Prostate gland (tissue), 2 donors: ENCODE measurements at regions not wholly inside any gene's neighbourhood (a gene's known extent, or its start where the extent isn't known, plus 50 kb on each side); places are given as distances from the start of the nearest gene placed in this dataset.

ENCODE experiments used
- POLR2A ChIP-seq: fragments of 450-650 bp; IDR thresholded peaks from one replicate; pipeline ENCODE4 v1.6.1; 2016; ENCODE audit warnings: antibody characterized with exemption, mild to moderate bottlenecking
- POLR2AphosphoS5 ChIP-seq: sonication (generic); formaldehyde crosslinking; IDR thresholded peaks from one replicate; pipeline ENCODE4 v1.6.1; 2017; ENCODE audit warnings: antibody characterized with exemption
- TF ChIP-seq, protein P1 (sequence below), 4 experiments: fragments of 200-600 bp in 2 of 4; fragments of 450-650 bp in 2 of 4; sonication (generic) in 2 of 4; IDR thresholded peaks; 1 replicate in 3 of 4; 2 replicates in 1 of 4; pipeline ENCODE4 v1.5.1; 2016 to 2019; ENCODE audit warnings: antibody characterized with exemption in 4 of 4, mild to moderate bottlenecking in 2 of 4, moderate library complexity in 2 of 4

- TF ChIP-seq POLR2A = no peak
- TF ChIP-seq, protein P1, sequence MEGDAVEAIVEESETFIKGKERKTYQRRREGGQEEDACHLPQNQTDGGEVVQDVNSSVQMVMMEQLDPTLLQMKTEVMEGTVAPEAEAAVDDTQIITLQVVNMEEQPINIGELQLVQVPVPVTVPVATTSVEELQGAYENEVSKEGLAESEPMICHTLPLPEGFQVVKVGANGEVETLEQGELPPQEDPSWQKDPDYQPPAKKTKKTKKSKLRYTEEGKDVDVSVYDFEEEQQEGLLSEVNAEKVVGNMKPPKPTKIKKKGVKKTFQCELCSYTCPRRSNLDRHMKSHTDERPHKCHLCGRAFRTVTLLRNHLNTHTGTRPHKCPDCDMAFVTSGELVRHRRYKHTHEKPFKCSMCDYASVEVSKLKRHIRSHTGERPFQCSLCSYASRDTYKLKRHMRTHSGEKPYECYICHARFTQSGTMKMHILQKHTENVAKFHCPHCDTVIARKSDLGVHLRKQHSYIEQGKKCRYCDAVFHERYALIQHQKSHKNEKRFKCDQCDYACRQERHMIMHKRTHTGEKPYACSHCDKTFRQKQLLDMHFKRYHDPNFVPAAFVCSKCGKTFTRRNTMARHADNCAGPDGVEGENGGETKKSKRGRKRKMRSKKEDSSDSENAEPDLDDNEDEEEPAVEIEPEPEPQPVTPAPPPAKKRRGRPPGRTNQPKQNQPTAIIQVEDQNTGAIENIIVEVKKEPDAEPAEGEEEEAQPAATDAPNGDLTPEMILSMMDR (IDR thresholded peaks at IDR 0.05) = no peak
- TF ChIP-seq POLR2AphosphoS5 = no peak
These were observed 215.3 kb downstream of the KLF5 start for GRCh38 chr13:73274147-73274546.
